ENCODE measurements at regions not wholly inside any gene's neighbourhood (a gene's known extent, or its start where the extent isn't known, plus 50 kb on each side); places are given as distances from the start of the nearest gene placed in this dataset.

- TF ChIP-seq POLR2A (IDR thresholded peaks at IDR 0.05): no peak
- TF ChIP-seq, protein P1, sequence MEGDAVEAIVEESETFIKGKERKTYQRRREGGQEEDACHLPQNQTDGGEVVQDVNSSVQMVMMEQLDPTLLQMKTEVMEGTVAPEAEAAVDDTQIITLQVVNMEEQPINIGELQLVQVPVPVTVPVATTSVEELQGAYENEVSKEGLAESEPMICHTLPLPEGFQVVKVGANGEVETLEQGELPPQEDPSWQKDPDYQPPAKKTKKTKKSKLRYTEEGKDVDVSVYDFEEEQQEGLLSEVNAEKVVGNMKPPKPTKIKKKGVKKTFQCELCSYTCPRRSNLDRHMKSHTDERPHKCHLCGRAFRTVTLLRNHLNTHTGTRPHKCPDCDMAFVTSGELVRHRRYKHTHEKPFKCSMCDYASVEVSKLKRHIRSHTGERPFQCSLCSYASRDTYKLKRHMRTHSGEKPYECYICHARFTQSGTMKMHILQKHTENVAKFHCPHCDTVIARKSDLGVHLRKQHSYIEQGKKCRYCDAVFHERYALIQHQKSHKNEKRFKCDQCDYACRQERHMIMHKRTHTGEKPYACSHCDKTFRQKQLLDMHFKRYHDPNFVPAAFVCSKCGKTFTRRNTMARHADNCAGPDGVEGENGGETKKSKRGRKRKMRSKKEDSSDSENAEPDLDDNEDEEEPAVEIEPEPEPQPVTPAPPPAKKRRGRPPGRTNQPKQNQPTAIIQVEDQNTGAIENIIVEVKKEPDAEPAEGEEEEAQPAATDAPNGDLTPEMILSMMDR (IDR thresholded peaks at IDR 0.05): no peak
Observed at GRCh38 chr7:10646194-10646593, 327.5 kb upstream of the PHF14 start.
